Spleen (tissue), 11 donors: ENCODE measurements at regions not wholly inside any gene's neighbourhood (a gene's known extent, or its start where the extent isn't known, plus 50 kb on each side); places are given as distances from the start of the nearest gene placed in this dataset.

Source experiments
- DNase-seq: peaks from one replicate; pipeline ENCODE4 v3.0.0-alpha.2; 2020
- H3K27ac ChIP-seq, 8 donors: fragments of 200-600 bp; sonication (generic) in 7 of 8; 1 replicate in 4 of 8; 2 replicates in 4 of 8; pipeline versions ENCODE4 v1.5.0 to v1.8.0; 2016 to 2021; ENCODE audit warnings: inconsistent platforms in 4 of 8, mild to moderate bottlenecking in 4 of 8, moderate library complexity in 1 of 8
- H3K27me3 ChIP-seq, 7 donors: fragments of 200-600 bp; sonication (generic) in 6 of 7; replicated peaks in 1 of 7; 1 replicate in 4 of 7; 2 replicates in 3 of 7; pipeline versions ENCODE4 v1.5.0 to v1.8.0; 2016 to 2021; ENCODE audit warnings: inconsistent platforms in 3 of 7, mild to moderate bottlenecking in 1 of 7
- H3K36me3 ChIP-seq, 6 donors: fragments of 200-600 bp; sonication (generic) in 5 of 6; 1 replicate in 4 of 6; 2 replicates in 2 of 6; pipeline versions ENCODE4 v1.5.0 to v1.8.0; 2016 to 2021; ENCODE audit warnings: inconsistent platforms in 2 of 6
- H3K4me1 ChIP-seq, 6 donors: fragments of 200-600 bp; sonication (generic) in 5 of 6; 1 replicate in 3 of 6; 2 replicates in 3 of 6; pipeline versions ENCODE4 v1.5.0 to v1.8.0; 2016 to 2021; ENCODE audit warnings: inconsistent platforms in 3 of 6
- H3K4me3 ChIP-seq, 8 donors: fragments of 200-600 bp; sonication (generic) in 7 of 8; 1 replicate in 4 of 8; 2 replicates in 4 of 8; pipeline versions ENCODE4 v1.5.0 to v1.8.0; 2016 to 2021; ENCODE audit warnings: inconsistent platforms in 4 of 8, mild to moderate bottlenecking in 4 of 8, moderate library complexity in 2 of 8
- H3K9me3 ChIP-seq, 8 donors: fragments of 200-600 bp; sonication (generic) in 7 of 8; 1 replicate in 4 of 8; 2 replicates in 4 of 8; pipeline versions ENCODE4 v1.5.0 to v1.8.0; 2016 to 2021; ENCODE audit warnings: inconsistent platforms in 4 of 8
- POLR2A ChIP-seq, 3 donors: fragments of 450-650 bp; IDR thresholded peaks; one replicate each; pipeline ENCODE4 v1.5.1; 2017; ENCODE audit warnings: antibody characterized with exemption in 3 of 3, mild to moderate bottlenecking in 1 of 3
- POLR2AphosphoS5 ChIP-seq, 3 donors: sonication (generic); formaldehyde crosslinking; IDR thresholded peaks; one replicate each; pipeline ENCODE4 v1.5.1; 2017; ENCODE audit warnings: antibody characterized with exemption in 3 of 3
- WGBS, 5 donors: extraction: QIAGEN DNeasy Blood & Tissue Kit in 3 of 5; methylation state at CpG; one replicate each; pipeline versions ENCODE4 v1.1.5 to v1.1.7; 2013 to 2018; 5-methylcytosine and 5-hydroxymethylcytosine counted together
- intact Hi-C: fragments of 100-400 bp; cut with DNase I; formaldehyde crosslinking; loops from one replicate; pipeline ENCODE4 v1.15.0; 2023; ENCODE audit warnings: low total_unique reads
- TF ChIP-seq, protein P1 (sequence below), 11 experiments: fragments of 200-600 bp in 7 of 11; fragments of 450-650 bp in 4 of 11; sonication (generic) in 4 of 11; IDR thresholded peaks in 8 of 11; conservative IDR thresholded peaks in 3 of 11; 1 replicate in 7 of 11; 2 replicates in 4 of 11; pipeline versions ENCODE4 v1.4.0 to v1.8.0; 2016 to 2021; ENCODE audit warnings: antibody characterized with exemption in 11 of 11, inconsistent platforms in 4 of 11, mild to moderate bottlenecking in 1 of 11
- donor health status: healthy with polysubstance abuse.
- donor health status: DM: no; HTN: no; CAD: no; lungs with moderate emphysema.
- donor health status: DM: no; HTN: no; CAD: no.
- donor health status: Bipolar disorder and iron deficiency.
- donor health status: healthy.
- donor health status: DM: no; HTN: no; CAD: no.
- donor health status: DM: yes; HTN: yes; CAD: no.

DNA sequence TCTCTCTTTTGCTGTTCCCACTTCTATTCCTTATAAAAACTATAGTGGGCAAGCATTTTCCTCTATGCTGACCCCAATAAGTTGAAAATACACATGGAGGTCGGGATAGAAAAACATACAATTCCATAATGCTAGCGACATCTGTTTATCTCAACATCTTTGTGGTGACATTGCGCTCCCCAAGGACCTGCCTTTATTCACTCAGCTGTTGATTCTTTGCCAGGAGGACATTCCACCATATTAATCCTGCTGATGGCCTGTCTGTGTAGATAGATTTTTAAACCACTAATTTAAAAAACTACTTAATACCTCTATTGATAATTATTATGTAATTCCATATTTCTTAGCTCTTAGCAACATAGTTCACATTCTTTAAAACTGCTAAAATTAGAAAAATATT is 555.3 kb upstream of the MAP3K7 start:
- WGBS, 5 donors = 81 to 89% (median 86%) methylated on average over 3 of the region's 3 CpGs
- DNase-seq = no peak
- H3K4me3 ChIP-seq = no peak overlapping the region
- no peak overlapping the region for H3K27ac ChIP-seq
- TF ChIP-seq POLR2AphosphoS5 (IDR thresholded peaks at IDR 0.05) (no peak), POLR2A (IDR thresholded peaks at IDR 0.05) (no peak)
- TF ChIP-seq, protein P1, sequence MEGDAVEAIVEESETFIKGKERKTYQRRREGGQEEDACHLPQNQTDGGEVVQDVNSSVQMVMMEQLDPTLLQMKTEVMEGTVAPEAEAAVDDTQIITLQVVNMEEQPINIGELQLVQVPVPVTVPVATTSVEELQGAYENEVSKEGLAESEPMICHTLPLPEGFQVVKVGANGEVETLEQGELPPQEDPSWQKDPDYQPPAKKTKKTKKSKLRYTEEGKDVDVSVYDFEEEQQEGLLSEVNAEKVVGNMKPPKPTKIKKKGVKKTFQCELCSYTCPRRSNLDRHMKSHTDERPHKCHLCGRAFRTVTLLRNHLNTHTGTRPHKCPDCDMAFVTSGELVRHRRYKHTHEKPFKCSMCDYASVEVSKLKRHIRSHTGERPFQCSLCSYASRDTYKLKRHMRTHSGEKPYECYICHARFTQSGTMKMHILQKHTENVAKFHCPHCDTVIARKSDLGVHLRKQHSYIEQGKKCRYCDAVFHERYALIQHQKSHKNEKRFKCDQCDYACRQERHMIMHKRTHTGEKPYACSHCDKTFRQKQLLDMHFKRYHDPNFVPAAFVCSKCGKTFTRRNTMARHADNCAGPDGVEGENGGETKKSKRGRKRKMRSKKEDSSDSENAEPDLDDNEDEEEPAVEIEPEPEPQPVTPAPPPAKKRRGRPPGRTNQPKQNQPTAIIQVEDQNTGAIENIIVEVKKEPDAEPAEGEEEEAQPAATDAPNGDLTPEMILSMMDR (IDR thresholded peaks at IDR 0.05 in 8 of 11, conservative IDR thresholded peaks at IDR 0.05 in 3 of 11) = no peak
- H3K36me3 ChIP-seq = no peaks in the 10 kb centered on the region
- intact Hi-C loops = no loop called here
- H3K27me3 ChIP-seq = no peaks in the 10 kb centered on the region
- H3K4me1 ChIP-seq = no peaks in the 10 kb centered on the region
- H3K9me3 ChIP-seq = no peaks in the 10 kb centered on the region

DNA sequence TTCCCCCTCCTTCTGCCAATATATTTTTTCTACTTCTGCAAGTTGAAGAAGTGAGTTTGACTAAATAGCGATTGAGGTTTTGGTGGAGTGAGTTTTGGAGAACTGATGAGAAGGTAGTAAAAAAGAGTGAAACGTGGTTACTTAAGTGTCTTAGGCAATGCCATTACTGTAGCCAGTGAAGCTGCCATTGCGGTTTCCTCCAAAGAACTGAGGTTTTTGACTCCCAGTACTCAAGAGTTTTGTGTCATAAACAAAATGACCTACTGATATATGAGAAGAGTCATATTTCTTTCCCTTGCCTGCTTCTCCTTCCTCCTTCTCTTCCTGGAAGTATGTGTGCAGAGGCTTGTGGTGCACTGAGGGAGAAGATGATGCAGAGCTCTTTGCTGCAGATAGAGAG is 554.5 kb upstream of the MAP3K7 start:
- H3K4me3 ChIP-seq = no peak overlapping the region
- H3K9me3 ChIP-seq = no peaks in the 10 kb centered on the region
- intact Hi-C loops = no loop called here
- H3K27ac ChIP-seq = no peak overlapping the region
- H3K36me3 ChIP-seq = no peaks in the 10 kb centered on the region
- no peak for DNase-seq
- H3K27me3 ChIP-seq = no peaks in the 10 kb centered on the region
- TF ChIP-seq POLR2A (IDR thresholded peaks at IDR 0.05) (no peak), POLR2AphosphoS5 (IDR thresholded peaks at IDR 0.05) (no peak)
- H3K4me1 ChIP-seq = no peaks in the 10 kb centered on the region
- WGBS, 5 donors = 55 to 66% (median 61%) methylated on average over 3 of the region's 3 CpGs

DNA sequence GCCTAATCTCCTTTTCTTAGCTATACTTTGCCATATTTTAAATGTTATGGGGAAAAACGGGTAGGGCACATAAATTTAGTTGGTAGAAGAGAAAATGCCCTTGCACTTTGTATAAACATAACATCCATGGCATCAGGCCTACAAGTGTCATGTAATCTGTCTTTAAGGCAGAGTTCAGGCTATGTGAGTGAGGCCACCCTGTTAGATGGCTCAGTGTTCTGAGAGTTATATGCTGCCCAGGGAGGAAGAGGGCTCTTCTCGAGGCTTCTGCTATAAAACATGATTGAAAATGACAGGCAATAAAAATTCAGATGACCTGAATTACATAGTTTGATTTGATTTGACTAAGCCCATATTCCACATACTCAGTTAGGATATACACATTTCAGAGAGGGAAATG is 553.6 kb upstream of the MAP3K7 start:
- 16 to 43% (median 27%) methylated on average over 2 of the region's 2 CpGs for WGBS, 5 donors
- no peaks in the 10 kb centered on the region for H3K4me1 ChIP-seq
- H3K4me3 ChIP-seq = no peak overlapping the region
- no peaks in the 10 kb centered on the region for H3K36me3 ChIP-seq
- intact Hi-C loops = no loop called here
- no peak overlapping the region for H3K27ac ChIP-seq
- TF ChIP-seq POLR2AphosphoS5 (IDR thresholded peaks at IDR 0.05) = no peak
- TF ChIP-seq, protein P1 (IDR thresholded peaks at IDR 0.05 in 8 of 11, conservative IDR thresholded peaks at IDR 0.05 in 3 of 11) = no peak
- TF ChIP-seq POLR2A (IDR thresholded peaks at IDR 0.05) = no peak
- no peak for DNase-seq
- no peaks in the 10 kb centered on the region for H3K27me3 ChIP-seq
- no peaks in the 10 kb centered on the region for H3K9me3 ChIP-seq

DNA sequence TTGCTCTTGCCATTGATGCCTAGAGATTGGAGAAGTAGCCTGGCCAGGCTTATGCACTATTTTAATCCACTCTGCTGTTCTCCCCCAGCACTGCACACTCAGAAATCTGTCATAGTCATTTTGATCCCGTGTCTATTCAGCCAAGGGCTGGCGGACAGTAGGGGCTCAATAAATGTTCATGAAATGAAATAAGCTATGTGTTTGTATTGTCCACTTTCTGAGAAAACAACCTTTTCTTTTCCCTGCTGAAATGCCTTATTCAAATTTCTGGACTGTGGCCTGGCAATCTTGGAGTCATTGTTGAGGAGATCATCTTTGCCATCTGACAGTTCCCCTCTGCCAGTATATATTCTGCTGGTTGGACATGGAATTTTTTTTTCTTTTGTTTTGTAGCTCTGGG is 550.4 kb upstream of the MAP3K7 start:
- H3K4me1 ChIP-seq = no peaks in the 10 kb centered on the region
- TF ChIP-seq POLR2AphosphoS5 (IDR thresholded peaks at IDR 0.05) = no peak
- TF ChIP-seq POLR2A (IDR thresholded peaks at IDR 0.05) = no peak
- TF ChIP-seq, protein P1 (IDR thresholded peaks at IDR 0.05 in 8 of 11, conservative IDR thresholded peaks at IDR 0.05 in 3 of 11) = no peak

More for the DNA sequence above, 550.4 kb upstream of the MAP3K7 start:
- no peak for DNase-seq
- H3K9me3 ChIP-seq = no peaks in the 10 kb centered on the region
- intact Hi-C loops = no loop called here
- 89 to 98% (median 94%) methylated on average over 2 of the region's 2 CpGs for WGBS, 5 donors
- no peaks in the 10 kb centered on the region for H3K27me3 ChIP-seq
- H3K4me3 ChIP-seq = no peak overlapping the region
- no peaks in the 10 kb centered on the region for H3K36me3 ChIP-seq
- no peak overlapping the region for H3K27ac ChIP-seq
